Left ventricle myocardium superior (tissue), 1 donor: ENCODE measurements at regions not wholly inside any gene's neighbourhood (a gene's known extent, or its start where the extent isn't known, plus 50 kb on each side); places are given as distances from the start of the nearest gene placed in this dataset.
"Not testable (repeated sequence)": the region's sequence is repeated elsewhere in the genome, so short reads cannot be mapped to it uniquely, and the experiment has no call there.

Experiments
- ATAC-seq: fragments of 200-7000 bp; cut with Tn5 transposase; one replicate; pipeline ENCODE4 v1.9.1; 2020; ENCODE audit warnings: mild to moderate bottlenecking, moderate library complexity
- DNase-seq: peaks from one replicate; pipeline ENCODE4 v3.0.0-alpha.2; 2020
- intact Hi-C: fragments of 100-400 bp; cut with micrococcal nuclease; formaldehyde crosslinking; loops from one replicate; pipeline ENCODE4 v1.11.0; 2022
- donor health status: DM: no; HTN: yes; CAD: no; lungs with severe emphysema.

DNA sequence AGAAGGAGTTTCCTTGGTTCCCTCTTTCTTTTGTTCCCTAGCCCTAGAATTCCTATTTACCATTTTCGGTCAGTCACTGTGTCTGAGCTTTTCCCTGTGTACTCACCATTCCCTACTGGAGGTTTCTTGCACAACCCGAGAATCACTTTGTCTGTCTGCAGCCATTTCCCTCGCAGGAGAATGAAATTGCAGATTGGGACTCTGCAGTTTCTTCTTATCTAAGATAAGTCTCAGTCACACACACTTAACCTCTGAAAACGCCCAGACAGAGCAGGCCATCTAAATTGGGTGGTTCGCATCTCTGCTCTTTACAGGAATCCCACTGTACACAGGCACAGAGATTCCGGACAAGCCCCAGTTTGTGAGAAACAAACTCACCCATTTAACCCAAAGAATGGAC lies 58.6 kb upstream of the CNTNAP2 start:
- DNase-seq (no peak), ATAC-seq (no peak)
- intact Hi-C loops: no loop called here

DNA sequence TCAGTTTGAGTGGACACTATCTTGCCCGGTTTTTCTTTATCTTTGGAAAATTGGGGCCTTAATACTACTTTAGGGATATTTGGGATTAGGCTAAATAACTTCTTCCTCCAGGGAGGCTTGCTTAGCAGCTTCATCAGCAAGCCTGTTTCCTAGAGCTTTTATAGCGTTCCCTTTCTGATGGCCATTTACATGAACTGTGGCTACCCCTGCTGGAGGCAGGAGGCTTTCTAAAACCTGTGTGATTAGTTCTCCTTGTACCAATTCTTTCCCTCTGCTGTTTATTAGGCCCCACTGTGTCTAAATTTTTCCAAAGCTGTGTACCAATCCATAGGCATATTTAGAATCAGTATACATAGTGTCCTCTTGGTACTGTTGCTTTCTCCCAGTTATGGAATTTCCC lies 61.7 kb upstream of the CNTNAP2 start:
- intact Hi-C loops: no loop called here
- ATAC-seq (no peak), DNase-seq (no peak)

DNA sequence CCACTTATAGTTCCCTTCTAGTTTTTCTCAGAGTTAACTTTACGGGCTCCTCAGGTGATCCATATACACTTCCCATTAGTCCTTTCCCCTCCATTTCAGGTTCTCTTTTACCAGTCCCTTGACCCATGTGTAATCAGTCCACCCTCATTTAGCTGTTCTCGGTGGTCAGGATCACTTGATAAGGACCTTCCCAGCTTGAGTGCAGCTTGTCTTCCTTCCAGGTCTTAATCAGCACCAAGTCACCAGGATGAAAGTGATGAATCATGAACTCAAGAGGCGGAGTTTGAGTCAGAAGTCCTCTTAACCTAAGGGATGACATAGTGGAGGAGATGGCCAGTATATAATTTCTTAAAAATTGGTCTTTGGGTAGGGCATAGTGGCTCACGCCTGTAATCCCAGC lies 63.1 kb upstream of the CNTNAP2 start:
- DNase-seq (no peak), ATAC-seq (no peak)
- intact Hi-C loops: no loop called here

DNA sequence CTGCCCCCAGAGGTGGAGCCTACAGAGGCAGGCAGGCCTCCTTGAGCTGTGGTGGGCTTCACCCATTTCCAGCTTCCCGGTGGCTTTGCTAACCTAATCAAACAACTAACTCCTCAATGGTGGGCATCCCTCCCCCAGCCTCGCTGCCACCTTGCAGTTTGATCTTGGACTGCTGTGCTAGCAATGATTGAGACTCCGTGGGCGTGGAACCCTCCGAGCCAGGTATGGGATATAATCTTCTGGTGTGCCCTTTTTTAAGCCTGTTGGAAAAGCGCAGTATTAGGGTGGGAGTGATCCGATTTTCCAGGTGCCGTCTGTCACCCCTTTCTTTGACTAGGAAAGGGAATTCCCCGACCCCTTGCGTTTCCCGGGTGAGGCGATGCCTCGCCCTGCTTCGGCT lies 73.3 kb upstream of the CNTNAP2 start:
- ATAC-seq, DNase-seq, intact Hi-C loops: not testable (repeated sequence)

DNA sequence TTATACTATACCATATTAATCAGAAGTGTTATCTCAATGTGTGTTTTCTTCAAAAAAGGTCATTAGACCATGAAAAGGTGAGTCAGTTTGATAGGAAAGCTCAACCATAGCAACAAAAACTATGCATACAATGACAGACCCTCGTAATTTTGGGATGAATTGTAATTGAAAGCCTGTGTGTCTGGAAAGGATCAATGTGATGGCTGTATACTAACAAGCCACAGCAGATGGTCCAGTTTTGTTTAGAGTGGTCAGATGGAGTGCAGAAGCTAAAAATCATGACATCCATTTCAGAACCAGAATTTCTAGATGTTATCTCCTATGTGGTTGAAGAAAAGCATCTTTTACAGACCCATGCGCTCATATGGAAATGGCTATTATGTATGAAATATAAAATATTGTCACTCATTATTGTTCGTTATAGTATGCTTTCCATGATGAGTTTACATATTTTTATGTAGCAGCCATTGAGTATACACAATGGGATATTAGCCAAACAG lies 88.3 kb upstream of the CNTNAP2 start:
- ATAC-seq (no peak), DNase-seq (no peak)
- intact Hi-C loops: no loop called here

DNA sequence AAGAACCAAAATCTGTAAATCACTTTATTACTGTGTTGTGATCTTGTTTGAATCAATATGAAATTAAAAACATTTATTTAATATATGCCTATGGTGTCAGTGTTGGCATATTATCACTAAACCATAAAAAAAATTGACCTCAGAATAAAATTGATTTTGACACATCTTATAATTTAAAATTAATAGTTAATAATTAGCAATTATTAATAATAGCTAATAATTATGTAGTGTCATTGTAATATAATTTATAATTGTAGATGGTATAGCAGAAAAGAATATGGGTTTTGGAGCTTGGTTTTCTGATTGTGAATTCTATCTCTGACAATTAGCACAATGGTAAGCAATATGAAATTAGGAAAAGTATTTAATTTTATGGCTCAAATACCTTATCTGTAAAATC lies 89.4 kb upstream of the CNTNAP2 start:
- ATAC-seq (no peak), DNase-seq (no peak)
- intact Hi-C loops: no loop called here

DNA sequence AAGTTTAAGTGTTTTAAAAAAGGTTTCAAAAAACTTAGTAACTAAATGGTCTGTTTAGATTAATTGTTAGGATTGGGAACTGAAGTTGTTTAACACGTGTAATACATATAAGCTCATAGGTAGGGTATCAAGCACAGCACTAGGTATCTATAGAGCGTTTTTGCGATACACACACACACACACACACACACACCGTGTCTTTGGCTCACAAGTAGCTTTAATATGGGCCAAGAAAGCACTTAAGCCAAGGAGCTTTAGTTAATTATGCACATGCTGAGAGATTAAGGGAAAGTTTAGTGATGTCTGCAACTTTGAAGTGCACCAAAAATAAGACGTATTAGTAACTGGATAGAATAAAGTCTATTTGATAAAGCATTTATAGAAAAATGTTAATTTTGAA lies 93.8 kb upstream of the CNTNAP2 start:
- intact Hi-C loops: no loop called here
- DNase-seq (no peak), ATAC-seq (no peak)

DNA sequence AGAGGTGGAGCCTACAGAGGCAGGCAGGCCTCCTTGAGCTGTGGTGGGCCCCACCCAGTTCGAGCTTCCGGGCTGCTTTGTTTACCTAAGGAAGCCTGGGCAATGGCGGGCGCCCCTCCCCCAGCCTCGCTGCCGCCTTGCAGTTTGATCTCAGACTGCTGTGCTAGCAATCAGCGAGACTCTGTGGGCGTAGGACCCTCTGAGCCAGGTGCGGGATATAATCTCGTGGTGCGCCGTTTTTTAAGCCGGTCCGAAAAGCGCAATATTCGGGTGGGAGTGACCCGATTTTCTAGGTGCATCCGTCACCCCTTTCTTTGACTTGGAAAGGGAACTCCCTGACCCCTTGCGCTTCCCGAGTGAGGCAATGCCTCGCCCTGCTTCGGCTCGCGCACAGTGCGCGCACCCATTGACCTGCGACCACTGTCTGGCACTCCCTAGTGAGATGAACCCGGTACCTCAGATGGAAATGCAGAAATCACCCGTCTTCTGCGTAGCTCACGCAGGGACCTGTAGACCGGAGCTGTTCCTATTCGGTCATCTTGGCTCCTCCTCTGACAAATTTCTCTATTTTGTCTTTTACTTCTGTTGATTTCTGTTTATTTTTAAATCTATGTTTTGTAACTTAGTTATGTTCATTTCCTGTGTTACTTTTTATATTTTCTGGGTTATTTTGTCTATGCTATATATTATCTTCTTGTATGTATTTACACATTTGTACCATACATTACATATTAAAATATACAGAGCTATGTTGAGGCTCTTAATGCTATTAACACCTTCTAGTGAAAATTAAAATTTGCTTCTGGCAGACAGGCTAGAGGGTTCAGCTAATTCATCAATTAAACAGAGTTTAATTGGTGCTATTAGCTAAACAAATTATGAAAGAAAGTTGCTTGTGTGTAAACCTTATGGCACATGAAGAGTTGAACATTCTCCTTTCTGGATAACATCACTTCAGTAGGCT lies 97.3 kb upstream of the CNTNAP2 start:
- not testable (repeated sequence) for DNase-seq

DNA sequence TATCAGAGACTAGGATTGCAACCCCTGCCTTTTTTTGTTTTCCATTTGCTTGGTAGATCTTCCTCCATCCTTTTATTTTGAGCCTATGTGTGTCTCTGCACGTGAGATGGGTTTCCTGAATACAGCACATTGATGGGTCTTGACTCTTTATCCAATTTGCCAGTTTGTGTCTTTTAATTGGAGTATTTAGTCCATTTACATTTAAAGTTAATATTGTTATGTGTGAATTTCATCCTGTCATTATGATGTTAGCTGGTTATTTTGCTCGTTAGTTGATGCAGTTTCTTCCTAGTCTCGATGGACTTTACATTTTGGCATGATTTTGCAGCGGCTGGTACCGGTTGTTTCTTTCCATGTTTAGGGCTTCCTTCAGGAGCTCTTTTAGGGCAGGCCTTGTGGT lies 99.2 kb upstream of the CNTNAP2 start:
- intact Hi-C loops, DNase-seq, ATAC-seq: not testable (repeated sequence)

More for the DNA sequence above, 97.3 kb upstream of the CNTNAP2 start:
- intact Hi-C loops, ATAC-seq: not testable (repeated sequence)

DNA sequence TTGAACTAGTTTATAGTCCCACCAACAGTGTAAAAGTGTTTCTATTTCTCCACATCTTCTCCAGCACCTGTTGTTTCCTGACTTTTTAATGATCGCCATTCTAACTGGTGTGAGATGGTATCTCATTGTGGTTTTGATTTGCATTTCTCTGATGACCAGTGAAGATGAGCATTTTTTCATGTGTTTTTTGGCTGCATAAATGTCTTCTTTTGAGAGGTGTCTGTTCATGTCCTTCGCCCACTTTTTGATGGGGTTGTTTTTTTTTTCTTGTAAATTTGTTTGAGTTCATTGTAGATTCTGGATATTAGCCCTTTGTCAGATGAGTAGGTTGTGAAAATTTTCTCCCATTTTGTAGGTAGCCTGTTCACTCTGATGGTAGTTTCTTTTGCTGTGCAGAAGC lies 102.4 kb upstream of the CNTNAP2 start:
- intact Hi-C loops, ATAC-seq, DNase-seq: not testable (repeated sequence)

DNA sequence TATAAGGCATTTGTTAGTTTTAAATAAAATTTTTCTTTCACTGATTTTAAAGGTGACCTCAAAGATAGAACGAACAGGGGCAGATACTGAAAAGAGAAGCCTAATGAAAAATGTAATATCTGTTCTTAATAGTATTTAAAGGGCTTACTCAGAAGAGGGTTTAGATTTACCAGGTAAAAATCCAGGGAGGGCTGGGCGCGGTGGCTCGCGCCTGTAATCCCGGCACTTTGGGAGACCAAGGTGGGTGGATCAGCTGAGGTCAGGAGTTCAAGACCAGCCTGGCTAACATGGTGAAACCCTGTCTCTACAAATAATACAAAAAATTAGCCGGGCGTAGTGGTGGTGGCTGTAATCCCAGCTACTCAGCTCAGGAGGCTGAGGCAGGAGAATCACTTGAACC lies 108.3 kb upstream of the CNTNAP2 start:
- ATAC-seq (no peak), DNase-seq (no peak)
- intact Hi-C loops: no loop called here

DNA sequence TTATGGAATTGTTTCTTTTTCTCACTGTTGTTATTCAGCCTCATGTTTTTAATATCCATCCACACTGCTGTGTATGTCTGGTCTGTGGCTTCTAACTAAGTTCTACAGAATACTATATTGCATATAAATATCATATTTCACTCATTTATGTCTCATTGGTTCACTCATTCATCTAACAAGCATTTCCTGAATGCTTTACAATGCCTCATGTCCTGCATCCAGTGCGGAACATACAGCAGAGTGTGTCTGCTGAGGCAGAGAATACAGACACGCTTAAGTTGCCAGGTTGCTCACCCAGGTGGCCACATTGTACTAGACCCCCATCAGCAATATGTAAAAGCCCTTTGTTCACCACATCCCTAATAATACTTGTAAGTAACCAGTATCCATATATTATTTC lies 111.8 kb upstream of the CNTNAP2 start:
- DNase-seq: no peak
- no peak for ATAC-seq
- intact Hi-C loops: no loop called here

DNA sequence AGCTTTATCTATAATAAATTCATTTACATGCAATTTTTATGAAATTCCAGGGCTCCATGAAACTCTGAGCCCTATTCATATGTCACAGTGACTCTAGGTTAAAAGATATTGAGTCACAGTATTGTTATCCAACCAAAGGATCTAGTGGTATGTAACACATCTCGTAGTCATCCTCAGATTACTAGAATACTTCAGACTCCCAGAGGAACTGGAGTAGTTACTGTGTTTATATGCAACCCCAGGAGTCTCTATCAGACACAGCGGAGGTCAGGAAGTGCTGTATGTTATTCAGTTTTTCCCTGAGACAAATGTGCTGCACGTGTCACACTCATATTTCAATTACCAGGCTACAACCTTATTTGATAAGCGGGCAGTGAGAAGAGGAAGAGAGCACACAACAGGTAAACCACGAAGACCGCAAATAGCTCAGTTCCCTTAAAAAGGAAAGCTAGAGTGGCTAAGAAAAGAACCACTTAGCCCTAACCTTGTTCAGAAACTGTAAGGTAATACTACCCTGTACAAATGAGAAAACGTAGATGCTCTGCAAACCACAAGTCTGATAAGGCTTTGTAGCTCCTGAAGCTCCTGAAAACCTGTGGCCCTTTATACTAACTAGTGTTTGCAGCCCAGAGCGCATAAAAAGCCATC lies 114.0 kb upstream of the CNTNAP2 start:
- ATAC-seq (no peak), DNase-seq (no peak)
- intact Hi-C loops: no loop called here

DNA sequence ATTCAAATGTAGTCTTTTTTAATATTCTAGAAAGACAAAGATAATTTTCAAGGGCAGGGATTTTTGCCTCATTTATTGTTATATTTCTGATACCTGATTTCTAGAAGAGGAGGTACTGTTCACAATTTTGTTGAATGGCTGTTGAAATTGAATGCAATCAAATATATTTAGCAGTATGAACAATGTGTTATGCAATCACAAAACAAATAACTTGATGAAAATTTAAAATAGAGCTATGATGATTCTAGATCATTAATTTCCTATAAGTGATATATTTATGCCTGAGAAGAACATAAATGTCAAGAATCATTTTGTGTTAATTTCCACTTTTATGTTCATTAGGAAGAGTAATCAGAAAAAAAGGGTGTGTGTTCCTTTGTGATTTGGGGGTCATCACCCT lies 114.6 kb upstream of the CNTNAP2 start:
- DNase-seq: no peak
- no peak for ATAC-seq
- intact Hi-C loops: no loop called here

DNA sequence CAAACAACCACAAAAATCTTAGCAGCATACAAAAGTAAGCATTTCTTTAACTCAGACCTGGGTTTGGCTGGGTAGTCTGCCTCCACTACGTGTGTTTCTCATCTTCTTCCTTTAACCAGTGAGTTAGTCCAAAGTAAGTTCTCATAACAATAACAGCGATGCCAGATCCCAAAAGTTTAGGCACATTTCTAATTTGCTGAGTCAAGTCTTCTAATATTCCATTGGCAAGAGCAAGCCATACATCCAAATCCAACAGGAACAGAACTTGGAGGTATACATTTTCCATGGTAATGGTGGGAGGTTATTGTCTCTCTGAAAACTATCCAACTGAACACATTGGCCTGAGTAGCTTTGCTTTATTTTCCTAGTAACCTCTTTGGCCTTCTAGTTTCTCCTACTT lies 115.7 kb upstream of the CNTNAP2 start:
- DNase-seq: no peak
- ATAC-seq: no peak
- intact Hi-C loops: no loop called here

DNA sequence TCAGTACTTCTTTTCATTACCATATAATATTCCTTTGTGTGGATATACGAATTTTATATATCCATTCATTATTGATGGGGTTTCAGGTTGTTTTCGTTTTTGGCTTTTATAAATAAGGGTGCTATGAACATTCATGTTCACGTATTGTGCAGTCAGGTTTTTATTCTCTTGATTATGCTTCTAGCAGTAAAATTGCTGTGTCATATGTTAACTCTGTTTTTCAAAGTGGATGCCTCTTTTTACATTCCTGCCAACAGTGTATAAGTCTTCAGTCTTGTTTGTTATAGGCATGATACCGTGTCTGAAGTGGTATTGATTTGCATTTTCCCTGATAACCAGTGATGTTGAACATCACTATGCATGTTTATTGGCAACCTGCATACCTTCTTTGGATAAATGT lies 127.1 kb upstream of the CNTNAP2 start:
- intact Hi-C loops: no loop called here
- no peak for DNase-seq
- ATAC-seq: no peak

DNA sequence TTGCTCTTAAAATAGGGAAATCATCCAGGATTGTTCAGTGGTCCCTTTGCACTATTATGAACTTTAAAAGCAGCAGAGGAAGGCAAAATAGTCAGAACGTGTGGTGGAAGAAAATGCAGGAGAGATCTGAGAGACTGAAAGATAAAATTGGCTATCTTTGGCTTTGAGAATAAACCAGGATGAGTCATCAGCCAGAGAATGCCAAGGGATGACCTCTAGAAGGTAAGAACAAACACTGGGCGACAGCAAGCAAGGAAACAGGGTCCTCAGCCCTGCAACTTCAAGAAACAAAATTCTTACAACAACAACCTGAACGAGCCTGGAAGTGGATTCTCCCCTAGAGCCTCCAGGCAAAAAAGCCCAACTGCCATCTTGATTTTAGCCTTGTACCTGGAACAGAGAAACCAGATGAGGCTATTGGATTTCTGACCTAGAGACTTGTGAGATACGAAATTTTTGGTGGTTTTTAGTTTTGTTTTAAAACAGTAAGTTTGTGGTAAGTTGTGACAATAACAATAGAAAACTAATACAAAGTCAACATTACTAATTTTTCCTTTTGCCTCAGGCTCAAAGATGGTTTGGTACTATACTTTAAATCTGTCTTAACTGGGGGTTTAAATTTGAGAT lies 130.2 kb upstream of the CNTNAP2 start:
- DNase-seq: no peak
- intact Hi-C loops: no loop called here
- no peak for ATAC-seq

DNA sequence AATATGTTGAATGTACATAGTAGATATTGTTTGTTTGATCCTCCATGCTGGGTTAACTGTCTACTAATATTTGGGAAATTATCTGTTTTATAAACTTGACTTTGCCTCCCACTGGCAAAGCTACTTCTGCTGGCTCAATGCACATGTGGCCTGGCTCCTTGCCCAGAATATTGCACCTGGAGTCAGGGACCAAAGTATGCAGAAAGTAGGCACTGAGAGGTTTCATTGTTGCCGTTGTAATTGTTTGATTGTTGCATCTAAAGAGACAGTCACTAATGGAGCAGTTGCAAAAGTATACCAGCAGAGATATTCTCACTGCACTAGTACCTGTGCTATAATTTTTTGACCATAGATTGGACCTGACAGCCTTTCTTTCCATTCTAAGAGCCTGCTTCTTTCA lies 137.8 kb upstream of the CNTNAP2 start:
- ATAC-seq: no peak
- intact Hi-C loops: no loop called here
- DNase-seq: no peak

DNA sequence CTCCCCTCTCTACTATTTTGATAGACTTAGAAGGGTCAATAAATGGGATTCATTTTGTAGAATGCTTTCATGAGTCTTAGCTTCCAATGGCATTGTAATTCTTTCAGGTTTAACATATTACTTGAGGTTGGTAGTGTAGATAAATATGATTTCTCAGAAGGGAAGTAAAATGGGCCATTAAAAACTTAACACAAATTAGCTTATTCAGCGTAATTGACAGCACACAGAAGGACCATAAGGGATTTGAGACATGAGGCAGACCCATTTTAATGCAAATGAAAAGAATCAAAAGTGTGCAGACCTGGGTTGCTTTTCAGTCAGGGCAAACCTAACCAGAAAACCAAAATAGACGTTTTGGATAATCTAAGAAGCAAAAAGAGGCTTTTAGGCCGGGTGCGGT lies 156.6 kb upstream of the CNTNAP2 start:
- DNase-seq (no peak), ATAC-seq (no peak)
- intact Hi-C loops: no loop called here
